Adrenal gland (tissue), 5 donors: ENCODE measurements at regions not wholly inside any gene's neighbourhood (a gene's known extent, or its start where the extent isn't known, plus 50 kb on each side); places are given as distances from the start of the nearest gene placed in this dataset.

ENCODE experiments used
- CTCF ChIP-seq, 6 experiments: fragments of 450-650 bp in 4 of 6; fragments of 200-600 bp in 2 of 6; sonication (generic) in 1 of 6; IDR thresholded peaks; 1 replicate in 5 of 6; 2 replicates in 1 of 6; pipeline versions ENCODE4 v1.5.1 to v1.8.0; 2016 to 2021; ENCODE audit warnings: antibody characterized with exemption in 6 of 6, mild to moderate bottlenecking in 2 of 6, moderate library complexity in 1 of 6
- POLR2A ChIP-seq, 2 donors: fragments of 450-650 bp; IDR thresholded peaks; one replicate each; pipeline ENCODE4 v1.6.1; 2017; ENCODE audit warnings: antibody characterized with exemption in 2 of 2, mild to moderate bottlenecking in 2 of 2, moderate library complexity in 1 of 2
- donor health status: DM: no; HTN: no; CAD: no.

DNA sequence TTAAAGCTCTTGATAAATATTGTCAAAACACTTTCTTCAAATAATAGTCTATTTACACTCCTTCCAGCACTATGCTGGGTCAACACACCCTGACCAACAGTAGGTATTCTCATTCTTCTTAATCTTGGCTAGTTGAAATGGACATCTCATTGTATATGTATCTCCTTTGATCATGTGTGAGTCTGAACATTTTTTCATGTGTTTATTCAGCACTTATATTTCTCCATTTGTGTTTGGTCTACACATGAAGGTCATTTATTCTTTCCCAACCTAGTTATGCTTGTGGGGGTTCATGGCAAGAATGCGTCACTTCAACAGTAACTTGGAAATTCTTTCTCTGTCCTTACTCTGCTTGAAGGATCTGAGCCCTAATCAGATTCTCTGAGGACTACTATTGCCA, 133.1 kb upstream of the ARID2 start:
- TF ChIP-seq CTCF (IDR thresholded peaks at IDR 0.05) (no peak), POLR2A (IDR thresholded peaks at IDR 0.05) (no peak)
